Pons (tissue), 1 donor: ENCODE measurements at regions not wholly inside any gene's neighbourhood (a gene's known extent, or its start where the extent isn't known, plus 50 kb on each side); places are given as distances from the start of the nearest gene placed in this dataset.
"Not testable (repeated sequence)": the region's sequence is repeated elsewhere in the genome, so short reads cannot be mapped to it uniquely, and the experiment has no call there.

Source experiments
- DNase-seq: peaks from one replicate; pipeline ENCODE4 v3.0.0-alpha.2; 2016; ENCODE audit warnings: low spot score

- no peak for DNase-seq
Observed at GRCh38 chr18:78416853-78417252, 562.8 kb upstream of the SALL3 start.

DNA sequence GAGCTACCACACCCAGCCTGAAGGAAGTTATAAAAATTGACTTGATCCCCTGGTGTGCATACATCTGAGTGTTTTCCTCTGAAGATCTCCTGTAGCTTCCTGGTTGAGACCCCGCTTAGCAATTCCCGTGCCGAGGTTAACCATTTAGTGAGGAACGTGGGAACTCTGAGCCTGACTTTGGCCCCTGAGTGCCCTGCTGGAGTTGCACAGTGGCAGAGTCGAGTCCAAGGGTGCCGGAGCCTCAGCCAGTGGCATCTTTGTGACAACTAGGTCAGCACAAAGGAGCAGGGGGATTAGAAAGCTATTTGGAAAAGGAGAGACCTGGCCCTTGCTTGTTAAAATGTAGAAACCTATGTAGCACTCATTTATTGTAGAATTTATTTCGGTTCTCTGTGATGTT, 561.2 kb upstream of the SALL3 start:
- DNase-seq: no peak

- DNase-seq: no peak
Observed at GRCh38 chr18:78419171-78419570, 560.4 kb upstream of the SALL3 start.

DNA sequence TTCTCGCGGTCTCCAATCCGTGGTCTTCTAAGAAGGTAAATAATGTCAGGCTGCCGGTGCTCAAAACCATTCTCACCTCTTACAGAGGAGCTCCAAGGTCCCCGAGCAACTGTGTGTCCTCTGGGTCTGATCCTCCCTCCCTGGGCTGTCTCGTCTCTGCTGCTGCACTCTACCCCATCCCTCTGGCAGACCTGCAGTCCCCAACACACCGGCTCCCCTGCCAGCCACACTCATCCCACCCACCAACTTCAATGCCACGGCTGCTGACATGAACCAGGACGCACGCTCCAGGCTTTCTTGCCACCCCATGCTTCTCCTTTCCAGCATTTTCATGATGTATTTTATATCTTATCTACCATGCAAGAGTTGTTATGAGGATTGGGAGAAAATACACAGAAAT, 559.5 kb upstream of the SALL3 start:
- no peak for DNase-seq

GRCh38 chr18:78421392-78421791, 558.2 kb upstream of the SALL3 start:
- DNase-seq: no peak

- no peak for DNase-seq
Observed at GRCh38 chr18:78422336-78422735, 557.3 kb upstream of the SALL3 start.

GRCh38 chr18:78423811-78424210, 555.8 kb upstream of the SALL3 start:
- DNase-seq: no peak

DNA sequence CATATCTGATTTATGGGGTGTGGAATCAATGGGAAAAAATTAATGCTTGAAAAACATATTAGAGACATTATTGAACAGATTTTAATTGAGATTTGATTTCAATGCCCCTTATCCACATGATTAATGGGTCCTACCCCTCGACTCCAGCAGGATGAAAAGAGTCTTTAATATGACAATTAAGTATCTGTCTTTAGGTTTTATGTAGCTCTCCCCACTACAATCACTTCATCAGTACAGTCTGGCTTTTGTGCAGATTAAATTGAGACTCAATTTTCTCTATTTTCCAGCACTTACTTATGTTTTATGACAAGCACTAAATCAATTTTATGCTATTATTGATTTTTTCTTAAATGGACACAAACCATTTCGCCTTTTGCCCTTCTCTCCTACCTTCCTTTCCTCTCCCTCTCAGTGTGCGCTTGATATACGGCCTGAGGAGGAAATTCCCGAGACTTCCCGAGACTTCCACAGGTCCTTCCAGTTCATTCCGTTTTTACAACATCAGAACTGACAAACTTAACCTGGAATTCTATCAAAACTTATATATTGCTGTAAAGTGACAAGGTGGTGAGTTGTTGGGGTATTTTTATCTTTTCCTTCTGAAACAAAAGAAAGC, 555.1 kb upstream of the SALL3 start:
- no peak for DNase-seq

GRCh38 chr18:78425019-78425412, 554.6 kb upstream of the SALL3 start:
- no peak for DNase-seq

GRCh38 chr18:78427081-78427480, 552.5 kb upstream of the SALL3 start:
- no peak for DNase-seq

GRCh38 chr18:78429127-78430108, 550.2 kb upstream of the SALL3 start:
- no peak for DNase-seq

GRCh38 chr18:78430131-78430758, 549.4 kb upstream of the SALL3 start:
- no peak for DNase-seq

DNA sequence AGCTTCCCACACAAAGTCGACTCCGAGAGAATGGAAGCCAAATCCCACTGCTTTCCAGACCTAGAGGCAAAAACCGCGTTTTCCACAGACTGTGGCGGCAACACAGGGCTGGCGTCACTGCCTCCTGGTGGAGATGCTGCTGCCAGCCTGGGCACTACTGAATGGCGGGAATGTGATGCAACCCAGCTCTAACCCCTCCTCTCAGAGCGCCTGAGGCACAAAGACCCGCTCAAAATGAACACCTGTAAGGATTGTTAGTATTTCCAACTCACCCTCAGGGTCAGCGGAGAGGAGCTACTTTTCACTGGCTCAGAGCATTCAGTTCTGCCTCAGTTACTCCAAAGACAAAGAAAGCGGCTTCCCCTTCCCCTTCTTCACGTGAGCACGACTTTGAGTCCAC, 548.0 kb upstream of the SALL3 start:
- no peak for DNase-seq

GRCh38 chr18:78433562-78433961, 546.1 kb upstream of the SALL3 start:
- DNase-seq: no peak

GRCh38 chr18:78436110-78436509, 543.5 kb upstream of the SALL3 start:
- DNase-seq: no peak

GRCh38 chr18:78438235-78438634, 541.4 kb upstream of the SALL3 start:
- DNase-seq: not testable (repeated sequence)

- no peak for DNase-seq
Observed at GRCh38 chr18:78445880-78446279, 533.7 kb upstream of the SALL3 start.

DNA sequence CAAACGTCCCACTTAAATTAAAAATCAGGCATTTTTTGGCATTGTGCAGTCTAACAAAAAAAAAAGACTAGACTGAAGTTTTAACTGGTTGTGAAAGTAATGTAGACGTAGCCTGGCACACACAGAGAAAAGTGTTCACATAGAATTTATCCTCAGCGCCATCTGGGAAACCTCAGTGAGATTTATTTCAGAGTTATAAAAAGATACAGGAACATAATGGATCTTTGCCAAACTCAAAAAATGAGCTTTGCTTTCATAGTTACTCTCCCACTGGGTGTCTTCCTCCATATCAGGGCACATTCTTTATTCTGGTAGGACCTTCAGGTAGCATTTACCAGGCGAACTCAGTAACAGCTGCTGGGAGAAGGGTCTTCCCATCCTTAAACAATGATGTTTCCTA, 532.4 kb upstream of the SALL3 start:
- no peak for DNase-seq

DNA sequence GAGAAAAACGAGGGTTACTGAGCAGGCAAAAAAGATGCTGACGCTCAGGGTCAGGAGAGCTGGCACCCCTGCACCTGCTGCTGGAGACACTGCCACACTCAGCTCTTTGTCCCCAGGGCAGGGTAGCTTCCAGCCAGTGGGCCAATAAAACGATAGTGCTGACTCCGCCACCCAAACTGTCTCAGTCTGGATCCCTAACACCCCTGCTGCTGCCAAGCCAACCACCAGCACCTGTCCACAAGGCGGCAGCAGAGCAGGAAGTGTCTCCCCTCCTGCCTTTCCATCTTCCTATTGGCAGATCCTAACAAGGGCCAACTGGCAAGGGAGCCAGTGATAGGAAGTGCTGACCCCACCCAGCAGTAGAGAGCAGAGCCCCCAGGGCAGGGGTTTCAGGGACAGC, 531.5 kb upstream of the SALL3 start:
- no peak for DNase-seq

DNA sequence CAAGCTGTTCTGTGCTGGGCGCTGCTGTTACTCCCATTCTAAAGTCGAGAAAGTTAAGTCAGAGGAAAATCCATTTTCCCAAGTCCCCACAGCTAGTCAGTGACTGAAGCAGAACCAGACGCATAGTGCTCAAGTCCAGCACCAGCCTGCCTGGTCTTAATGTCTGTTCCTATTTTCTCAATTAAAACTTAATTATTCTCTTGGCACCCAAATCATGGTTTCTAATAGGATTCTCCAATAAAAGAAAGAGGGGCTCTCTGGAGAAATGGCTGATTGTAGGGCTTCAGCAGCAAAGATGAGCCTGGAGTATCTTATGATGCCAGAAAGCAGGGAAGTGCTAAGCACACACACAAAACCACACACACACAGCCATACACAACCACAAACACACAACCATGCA, 531.0 kb upstream of the SALL3 start:
- no peak for DNase-seq

DNA sequence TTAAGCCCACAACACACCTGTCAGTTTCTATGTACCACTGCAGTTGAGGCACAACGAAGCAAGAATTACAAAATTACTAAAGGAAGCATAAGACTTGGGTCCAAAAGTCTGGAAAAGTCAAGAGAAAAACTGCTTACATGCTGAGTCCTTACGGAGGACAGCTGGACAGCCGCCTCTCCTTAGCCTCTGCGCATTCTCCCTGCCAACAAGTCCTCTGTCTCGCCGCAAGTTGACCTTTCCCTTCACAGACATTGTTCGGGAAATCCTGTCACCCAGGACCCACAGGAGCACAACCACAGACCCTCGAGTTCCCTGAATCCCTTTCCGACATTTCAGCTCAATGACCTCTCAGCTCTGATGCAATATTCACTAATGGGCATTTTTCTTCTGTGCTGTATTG, 525.4 kb upstream of the SALL3 start:
- DNase-seq: no peak

DNA sequence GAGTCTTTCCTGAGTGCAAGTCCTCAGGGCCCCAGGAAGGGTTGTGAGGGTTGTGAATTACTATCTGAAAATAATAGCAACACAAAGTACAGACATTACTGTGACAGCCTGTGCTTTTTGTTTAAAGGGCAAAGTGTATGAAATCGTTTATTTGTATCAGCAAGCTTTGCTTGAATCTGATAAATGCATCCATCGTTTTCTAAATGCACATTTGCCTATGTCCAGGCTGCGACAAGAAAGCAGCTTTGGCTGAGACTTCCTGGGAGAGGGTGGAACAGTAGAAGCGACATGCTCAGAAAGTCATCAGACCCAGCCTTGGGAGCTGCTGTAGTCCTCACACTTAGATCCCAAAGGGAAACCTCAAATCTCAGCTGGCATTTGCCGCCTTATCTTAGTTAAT, 524.2 kb upstream of the SALL3 start:
- DNase-seq: no peak

DNA sequence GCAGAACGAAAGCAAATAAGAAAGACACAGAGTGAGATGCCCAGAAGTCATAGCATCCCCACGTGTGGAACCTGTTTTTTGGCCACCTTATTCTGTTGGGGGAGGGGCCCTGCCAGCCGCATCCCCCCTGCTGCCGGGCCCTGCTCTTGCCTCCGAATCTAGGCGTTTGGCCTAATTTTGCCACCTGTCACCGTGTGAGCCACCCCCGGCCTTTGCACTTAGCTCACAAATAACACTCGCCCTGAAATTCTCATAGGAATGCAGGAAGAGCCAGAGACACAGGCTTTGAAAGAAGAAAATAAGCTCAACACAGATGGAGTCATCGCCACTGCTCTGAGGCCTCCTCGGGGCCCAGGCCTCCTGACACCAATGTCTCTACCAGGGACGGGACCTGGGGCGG, 522.6 kb upstream of the SALL3 start:
- DNase-seq: no peak
